Limb (tissue), 2 donors: ENCODE measurements at regions not wholly inside any gene's neighbourhood (a gene's known extent, or its start where the extent isn't known, plus 50 kb on each side); places are given as distances from the start of the nearest gene placed in this dataset.
A peak's percentile ranks its signal among the peaks of the same experiment; 100 is the strongest.

Experiments
- DNase-seq, 2 donors: peaks; one replicate each; pipeline ENCODE4 v3.0.0-alpha.2; 2016; ENCODE audit errors: extremely low spot score in 2 of 2

DNA sequence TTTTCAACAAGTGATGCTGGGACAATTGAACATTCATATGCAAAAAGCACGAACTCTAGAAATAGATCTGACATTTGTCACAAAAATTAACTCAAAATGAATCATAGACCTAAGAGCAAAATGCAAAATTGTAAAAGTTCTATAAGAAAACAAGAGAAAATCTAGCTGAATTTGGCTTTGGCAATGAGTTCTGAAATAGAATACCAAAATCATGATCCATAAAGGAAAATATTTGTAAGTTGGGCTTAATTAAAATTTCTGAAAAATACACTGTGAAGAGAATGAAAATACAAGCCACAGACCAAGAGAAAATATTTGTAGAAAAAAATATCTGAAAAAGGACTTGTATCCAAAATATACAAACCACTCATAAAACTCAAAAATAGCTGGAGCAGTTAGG is 698.8 kb upstream of the CELF2 start:
- no peak for DNase-seq

DNA sequence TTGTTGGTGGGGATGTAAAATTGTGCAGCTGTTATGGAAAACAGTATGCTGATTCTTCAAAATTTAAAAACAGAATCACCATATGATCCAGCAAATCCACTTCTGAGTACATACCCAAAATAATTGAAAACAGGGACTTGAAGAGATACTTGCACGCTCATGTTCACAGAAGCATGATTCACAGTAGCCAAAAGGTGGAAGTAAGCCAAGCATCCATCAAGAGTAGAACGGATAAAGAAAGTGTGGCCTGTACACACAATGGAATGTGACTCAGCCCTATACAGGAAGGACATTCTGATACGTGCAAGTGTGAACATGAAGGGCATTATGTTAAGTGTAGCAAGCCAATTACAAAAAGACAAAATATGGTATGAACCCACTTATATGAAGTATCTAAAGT is 696.7 kb upstream of the CELF2 start:
- no peak for DNase-seq

DNA sequence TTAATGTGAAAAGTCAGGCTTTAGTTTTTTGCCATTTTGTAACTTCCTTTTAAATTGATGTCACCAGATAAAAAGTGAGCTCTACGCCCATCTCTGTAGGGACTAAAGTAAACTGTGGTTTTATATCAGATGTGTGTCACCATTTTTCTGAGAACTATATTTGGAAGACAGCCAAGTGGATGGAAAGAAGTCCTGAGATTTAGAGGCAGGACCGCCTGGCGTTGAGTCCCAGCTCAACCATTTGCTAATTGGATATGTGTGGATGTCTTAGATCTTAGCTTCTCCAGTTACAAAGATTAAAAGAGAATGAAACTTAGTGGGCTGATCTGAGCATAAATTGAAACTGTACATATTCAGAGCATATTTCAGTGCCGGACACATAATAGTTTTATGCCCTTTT is 691.6 kb upstream of the CELF2 start:
- DNase-seq = no peak

DNA sequence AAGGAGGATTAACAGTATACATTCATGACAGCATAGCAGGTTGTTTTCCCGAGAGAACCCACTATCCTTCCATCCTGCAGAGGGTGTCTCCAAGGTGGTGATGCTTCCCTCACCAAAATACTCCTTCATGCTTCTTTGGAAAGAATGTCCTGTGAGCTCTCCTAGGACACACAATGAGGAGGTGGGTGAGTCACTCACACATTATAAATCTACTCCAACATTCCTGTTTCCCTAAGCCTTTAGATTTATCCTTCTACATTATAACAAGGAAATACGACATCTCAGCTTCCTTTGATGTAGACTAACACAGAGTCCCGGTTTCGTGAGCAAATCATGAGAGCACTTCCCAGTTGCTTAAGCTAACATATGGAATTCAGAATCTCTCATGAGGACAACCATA is 689.7 kb upstream of the CELF2 start:
- no peak for DNase-seq

DNA sequence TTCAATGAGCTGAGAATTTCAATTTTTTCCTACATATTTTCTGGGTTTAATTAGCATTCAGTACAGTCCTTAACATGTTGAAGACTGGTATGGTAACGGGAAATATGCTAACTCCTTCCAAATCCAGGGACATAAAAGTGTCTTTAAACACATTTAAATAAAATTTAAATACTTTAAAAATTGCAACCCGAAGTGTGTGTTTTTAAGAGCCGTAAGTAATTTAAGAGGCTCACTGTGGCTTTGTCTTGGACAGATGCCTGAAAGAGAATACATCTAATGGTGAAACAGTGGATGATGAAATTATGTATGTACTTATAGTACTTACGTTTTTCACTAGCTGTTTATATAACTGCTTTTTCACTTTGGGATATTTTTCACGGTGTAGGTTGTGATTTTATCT is 687.3 kb upstream of the CELF2 start:
- DNase-seq = peak in 1 of 2 donors; percentile 12

DNA sequence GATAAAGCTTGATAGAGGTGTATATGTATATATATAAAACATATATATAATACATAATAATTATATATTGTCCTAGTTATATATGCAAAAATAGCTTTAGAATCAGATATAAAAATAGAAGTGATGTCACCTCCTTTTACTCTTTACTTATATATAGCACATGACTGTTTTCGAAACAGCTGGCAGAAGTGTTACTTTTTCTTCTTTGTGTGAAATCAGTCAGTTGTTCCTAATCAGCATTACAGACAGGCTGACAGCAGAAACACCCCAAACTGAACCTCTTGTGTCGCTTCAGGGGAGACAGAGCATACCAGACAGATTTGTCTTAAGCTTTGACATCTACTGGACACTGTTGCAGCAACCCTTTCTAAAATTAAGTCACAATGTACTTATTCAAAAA is 684.9 kb upstream of the CELF2 start:
- DNase-seq = no peak

DNA sequence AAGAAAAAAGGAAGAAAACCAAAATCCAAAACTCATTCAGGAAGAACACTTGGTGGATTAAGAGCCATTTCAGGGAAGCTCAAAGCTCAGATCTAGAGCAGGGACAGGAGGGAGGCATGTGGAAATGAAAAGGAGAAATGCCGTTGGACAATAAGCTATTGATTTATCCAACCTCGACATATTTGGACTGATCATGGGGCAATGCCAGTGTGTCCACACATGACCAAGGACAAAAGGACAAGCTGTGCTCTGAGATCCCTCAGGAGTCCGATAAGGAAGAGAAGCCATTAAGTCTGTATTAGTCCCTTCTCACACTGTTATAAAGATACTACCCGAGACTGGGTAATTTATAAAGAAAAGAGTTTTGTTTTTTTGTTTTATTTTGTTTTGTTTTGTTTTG is 684.0 kb upstream of the CELF2 start:
- no peak for DNase-seq

DNA sequence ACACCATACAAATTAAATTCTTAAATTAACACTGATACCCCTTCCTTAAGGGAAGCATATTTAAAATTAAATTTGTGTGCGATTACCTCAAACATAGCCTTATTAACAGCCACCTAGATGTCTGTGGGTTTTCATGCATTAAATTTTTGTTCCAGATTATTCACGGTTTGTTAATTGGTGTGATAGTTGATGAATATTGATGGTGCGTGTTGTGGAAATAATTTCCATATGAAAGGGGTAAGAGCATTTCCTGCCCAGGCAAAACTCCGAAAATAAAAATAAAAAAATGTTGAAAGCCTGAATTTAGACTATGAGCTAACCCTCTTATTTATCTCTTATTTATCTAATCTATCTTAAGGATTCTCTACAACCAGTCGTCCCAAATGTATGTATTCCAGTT is 679.3 kb upstream of the CELF2 start:
- no peak for DNase-seq

DNA sequence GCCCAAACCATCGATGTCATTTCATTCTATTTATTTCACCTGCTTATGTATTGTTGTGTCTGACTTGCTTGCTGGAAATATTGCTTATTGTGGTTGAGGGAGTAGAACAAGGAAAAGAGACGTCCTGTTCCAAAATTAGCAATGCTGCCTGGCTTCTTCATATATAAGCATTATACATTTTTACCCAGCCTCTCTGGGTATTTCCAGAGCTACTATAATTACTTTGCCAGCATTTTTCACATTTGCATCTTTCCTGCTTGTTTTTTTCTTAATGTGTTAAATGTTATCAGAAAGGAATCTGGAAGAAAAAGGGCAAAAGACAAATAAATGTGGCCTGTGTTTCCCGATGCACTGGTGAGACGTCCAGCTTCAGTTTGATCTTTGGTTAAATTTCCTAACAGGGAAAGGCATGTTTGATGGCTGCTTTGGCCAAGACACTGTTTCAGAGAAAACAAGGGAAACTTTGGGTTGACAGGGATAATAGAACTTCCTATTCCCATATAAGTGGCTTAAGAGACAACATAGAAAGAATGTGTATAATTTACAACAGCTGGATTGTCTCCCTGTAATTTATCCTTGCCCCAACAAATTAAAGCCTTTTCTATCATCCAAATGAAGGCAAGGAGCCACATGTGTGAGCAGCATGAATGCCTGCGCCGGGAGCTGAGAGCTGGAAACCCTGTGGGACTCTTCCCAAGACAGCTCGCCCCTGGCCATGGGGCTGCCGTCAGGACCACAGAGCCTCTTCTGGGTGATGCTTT is 671.1 kb upstream of the CELF2 start:
- DNase-seq = peak in 1 of 2 donors; percentile 38

DNA sequence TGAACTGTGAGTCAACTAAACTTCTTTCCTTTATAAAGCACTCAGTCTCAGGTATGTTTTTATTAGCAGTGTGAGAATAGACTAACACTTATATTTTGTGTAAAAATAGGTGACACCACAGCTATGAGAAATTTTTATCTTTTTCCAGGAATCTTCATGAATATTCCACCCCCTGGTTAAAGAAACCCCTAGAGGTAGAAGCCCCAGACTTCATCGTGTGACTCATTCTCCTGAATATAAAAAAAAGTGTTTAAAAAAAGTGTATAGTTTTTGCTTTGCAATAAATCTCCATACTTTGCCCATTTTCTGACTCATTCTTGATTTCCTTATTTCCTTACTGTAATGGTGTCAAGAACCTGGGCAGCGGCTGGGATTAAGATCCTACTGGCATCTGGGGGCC is 667.6 kb upstream of the CELF2 start:
- no peak for DNase-seq

DNA sequence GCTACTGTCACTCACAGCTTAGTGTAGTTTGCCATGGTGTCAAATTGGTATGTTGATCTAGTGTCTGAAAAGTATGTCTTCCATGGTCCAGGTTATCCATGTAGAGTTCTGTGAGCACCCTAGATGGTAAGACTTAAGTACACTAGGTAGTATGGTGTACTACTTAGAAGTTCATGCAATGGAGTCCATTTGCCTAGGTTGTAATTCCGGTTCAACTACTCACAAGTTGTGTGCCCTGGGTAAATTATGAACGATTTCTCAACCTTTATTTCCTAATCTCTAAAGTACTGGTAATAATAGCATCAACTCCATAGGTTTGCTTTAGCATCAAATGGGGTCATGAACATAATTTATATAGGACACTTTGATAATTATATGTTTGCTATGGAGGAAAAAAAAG is 666.2 kb upstream of the CELF2 start:
- DNase-seq = no peak

DNA sequence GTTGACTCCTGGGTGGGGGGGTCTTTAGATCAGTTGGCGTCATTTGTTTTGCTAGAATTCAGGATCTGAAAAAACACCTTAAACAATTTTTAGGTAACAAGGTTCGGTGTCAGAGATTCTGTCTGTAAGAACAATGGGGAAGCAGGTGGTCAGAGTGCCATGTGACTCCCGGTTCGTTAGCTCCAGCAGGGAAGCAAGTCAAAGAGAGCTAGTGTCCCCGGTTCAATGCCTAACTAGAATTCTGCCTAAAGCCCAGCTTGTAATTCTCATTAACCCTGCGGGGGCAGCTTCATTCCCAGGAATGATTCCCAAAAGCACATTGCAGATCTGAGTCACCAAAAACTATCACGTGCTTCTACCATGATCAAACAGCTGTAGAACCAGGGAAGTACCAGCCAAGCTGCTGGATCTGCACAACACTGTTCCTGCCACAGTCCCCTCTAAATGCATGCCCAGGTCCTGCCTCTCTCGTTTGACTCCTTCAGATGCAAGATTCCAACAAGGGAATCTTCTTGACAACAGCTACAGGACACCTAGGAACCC is 664.3 kb upstream of the CELF2 start:
- no peak for DNase-seq

DNA sequence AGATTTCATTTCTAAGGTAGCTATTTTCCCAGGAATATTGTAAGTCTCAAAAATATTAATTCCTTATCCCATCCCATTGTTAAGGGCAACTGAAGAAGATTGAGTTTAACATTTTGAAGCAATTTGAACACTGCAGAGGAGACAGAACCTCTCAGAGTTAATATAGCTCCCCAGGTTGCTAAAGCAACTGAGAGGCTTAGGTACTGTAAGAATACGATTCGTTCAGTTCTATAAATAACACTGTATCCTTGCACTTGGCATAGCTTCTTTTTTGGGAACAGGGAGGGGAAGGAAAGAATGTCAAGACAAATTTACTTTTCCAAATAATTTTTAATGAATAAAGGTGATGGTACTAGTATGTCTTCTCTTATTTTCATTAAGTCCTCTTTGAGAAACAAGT is 658.4 kb upstream of the CELF2 start:
- DNase-seq = no peak

DNA sequence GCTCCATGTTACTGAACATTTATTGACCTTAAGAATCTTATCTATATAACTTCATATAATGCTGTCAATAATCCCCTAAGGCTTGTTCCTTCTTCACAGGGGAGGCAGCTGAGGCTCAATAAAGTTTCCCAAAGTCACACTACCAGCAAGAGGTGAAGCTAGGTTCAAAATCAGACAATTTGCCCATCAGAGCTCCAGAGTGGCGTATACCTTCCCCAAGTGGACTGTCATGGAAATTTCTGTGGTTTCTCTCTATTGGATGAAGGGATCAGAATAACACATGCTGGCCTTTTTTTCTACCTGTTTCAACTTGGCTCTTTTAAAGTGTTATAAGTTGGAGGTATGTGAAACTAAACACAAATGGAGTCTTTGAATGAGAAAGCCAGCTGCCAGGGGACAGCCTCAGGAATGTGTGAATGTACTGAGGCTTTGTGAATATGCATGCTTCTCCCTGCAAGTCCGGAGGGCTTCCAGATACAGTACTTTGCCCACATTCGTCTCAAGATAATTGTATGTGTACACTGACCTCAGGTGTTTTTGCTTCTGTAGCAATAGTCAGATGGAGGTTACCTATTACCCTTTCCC is 656.3 kb upstream of the CELF2 start:
- no peak for DNase-seq

DNA sequence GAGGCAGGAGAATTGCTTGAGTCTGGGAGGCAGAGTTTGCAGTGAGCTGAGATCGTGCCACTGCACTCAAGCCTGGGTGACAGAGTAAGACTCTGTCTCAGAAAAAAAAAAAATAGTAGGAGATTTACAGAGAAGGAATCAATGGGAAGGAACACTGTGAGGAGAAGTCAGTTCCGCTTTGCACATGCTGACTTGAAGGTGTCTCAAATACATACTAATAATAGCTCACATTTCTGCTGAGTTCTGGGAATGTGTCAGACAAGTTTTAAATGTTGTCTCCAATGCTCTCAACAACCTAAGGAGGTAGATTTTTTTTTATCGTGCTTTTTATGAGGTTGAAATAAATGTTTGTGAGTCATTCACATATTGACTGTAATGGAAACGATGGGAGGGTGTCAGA is 654.9 kb upstream of the CELF2 start:
- no peak for DNase-seq

DNA sequence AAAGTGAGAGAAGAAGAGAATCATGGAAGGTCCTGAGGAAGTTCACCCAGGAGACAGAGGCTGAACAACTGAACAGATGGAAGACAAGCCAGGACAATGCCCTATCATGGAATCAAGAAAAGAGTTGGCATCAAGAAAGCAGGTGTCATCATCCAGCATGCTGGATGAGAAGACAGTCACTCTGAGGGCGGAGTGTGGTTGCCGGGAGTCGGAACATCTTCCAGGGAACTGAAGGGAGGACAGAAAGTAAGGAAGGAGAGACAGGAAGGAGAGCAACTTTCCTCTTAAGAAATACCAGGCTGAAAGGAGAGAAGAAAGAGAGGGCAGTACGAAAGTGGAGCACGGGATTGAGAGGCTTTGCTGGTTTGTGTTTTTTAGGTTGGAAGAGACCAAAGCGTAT is 654.5 kb upstream of the CELF2 start:
- DNase-seq = no peak

DNA sequence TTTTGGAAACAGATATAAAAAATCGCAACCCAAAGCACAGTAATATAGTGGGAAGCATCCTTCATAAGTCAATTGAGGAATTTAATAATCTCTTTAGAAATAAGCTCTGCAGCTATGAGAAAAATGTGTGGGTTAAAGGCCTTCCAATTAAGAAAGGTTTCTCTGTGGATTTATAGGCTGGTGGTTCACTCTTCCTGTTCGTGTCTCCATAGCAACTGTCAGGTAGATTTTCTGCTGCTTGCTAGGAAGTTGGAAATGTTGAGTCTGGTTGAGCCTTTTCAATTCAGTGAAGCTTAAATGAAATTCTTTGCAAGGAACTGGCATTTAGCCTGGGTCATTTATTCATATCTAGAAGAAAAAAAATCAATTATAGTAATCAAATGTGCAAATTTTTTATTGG is 652.8 kb upstream of the CELF2 start:
- DNase-seq = no peak

DNA sequence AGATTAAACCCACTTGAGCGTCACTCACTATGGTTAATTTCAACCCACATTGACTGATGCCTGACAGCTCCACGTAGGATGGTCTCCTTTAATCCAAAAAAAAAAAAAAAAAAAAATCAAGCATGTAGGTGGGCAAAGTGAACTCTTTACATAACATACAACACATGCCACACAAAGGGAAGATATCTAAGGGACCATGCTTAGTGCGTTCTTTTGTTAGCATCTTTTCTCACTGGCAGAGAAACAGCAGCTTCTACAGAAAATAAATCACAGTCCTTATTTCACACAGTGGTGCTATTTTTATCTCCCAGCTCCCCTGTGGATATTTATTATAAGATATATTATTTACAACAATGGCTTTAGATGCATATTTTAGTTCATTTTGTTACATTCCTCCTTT is 652.0 kb upstream of the CELF2 start:
- DNase-seq = no peak

DNA sequence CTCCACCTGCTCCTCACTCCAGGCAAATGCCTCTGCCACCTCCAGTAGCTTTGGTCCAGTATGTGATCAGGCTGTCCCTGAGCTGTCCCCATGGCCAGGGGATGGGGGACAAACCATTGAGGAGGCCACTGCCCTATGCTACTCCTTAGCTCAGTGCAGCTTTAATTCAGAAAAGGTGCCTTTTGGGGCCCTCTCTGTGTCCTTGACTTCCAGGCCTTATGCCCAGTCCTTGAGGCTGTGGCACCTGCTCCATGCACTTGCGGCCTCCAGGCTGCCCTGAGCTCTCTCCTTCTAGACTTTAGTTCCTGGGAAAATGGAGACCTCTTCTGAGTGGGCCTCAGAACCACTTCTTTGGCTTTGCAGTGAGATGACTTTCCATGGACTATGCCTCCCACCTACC is 650.8 kb upstream of the CELF2 start:
- DNase-seq = no peak

DNA sequence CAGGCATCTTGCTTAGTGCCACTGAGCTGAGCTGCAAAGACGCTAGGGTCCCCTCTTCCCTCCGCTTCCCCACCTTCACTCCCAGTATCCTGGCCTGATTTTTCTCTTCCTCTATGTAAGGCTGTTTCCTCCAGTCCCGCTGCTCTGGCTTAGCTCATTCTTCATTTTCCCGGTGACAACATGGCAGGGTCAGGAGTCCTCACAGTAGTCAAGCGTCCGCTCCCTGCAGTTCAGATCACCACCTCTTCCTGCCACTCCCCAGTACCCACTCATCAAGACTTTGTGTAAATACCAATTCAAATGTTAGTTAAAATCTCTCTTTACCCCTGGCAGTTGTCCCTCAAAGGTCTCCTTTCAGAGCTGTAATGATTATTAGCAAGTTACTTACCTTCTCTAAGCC is 650.4 kb upstream of the CELF2 start:
- no peak for DNase-seq

DNA sequence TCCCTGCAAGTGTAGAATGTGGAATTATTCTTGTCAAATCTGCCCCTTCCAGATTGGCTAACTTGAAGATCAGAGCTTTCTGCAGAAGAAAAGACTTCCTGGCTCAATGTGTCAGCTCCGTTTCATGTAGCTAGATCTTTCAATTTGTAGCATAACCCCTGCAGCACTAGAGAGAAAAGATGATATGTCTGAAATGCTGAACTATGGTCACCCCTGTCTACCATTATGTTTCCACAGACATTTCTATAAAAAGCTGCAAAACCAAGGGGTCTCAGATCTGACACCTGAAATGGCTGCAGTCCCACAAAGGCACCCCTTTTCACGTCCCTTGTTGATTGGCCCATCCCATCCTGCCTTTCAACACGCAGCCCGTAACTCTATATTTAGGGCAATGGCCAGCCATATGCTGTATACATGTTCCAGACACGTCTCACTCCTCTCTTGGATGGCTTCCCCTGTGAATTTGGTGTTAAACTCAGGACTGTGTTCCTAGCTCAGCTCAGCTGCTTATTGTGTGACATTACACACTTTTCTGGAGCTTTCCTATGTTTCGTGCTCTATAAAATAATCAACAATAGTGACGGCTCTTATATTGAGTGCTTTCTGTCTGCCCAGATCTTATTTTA is 648.6 kb upstream of the CELF2 start:
- DNase-seq = no peak

DNA sequence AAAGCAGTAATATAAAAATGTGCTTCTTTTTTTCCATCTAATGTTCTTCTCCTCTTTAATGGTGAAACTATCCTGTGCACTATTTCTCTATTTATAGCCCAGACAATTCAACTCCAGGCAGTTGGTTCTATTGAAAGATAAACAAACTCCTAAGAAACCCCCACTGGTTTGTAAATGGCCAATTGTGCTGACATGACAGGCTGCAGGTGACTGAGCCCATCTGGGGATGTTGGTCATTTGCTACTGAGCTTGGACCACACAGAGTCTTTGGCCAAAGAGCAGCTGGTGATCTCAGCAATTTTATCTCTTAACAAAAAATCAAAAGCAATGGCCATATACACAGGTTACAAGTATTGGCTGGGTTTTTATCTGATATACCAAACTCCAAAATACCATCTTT is 631.8 kb upstream of the CELF2 start:
- DNase-seq = no peak

DNA sequence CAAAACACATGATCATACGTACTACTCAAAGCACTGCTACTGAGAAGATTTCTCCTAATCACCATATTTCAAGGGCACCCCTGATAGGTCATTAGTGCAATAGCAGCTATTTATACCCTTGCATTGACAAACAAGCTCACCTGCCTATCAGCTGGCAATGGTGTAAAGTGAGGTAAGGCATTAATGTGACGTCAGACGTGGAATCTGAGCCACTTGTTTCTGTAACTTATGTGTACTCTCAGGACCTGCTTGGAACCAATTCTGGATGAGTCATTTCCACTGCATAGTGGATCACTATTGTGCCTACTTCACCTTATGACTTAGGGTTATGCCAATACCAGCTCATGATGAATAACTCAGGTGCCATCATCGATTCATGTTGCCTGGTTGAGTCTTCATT is 628.5 kb upstream of the CELF2 start:
- no peak for DNase-seq
